RKO (cell line): ENCODE measurements at regions not wholly inside any gene's neighbourhood (a gene's known extent, or its start where the extent isn't known, plus 50 kb on each side); places are given as distances from the start of the nearest gene placed in this dataset.
"Not testable (repeated sequence)": the region's sequence is repeated elsewhere in the genome, so short reads cannot be mapped to it uniquely, and the experiment has no call there.

ENCODE experiments used
- DNase-seq: peaks from one replicate; pipeline ENCODE4 v3.0.0-alpha.2; 2016; ENCODE audit warnings: low spot score

DNA sequence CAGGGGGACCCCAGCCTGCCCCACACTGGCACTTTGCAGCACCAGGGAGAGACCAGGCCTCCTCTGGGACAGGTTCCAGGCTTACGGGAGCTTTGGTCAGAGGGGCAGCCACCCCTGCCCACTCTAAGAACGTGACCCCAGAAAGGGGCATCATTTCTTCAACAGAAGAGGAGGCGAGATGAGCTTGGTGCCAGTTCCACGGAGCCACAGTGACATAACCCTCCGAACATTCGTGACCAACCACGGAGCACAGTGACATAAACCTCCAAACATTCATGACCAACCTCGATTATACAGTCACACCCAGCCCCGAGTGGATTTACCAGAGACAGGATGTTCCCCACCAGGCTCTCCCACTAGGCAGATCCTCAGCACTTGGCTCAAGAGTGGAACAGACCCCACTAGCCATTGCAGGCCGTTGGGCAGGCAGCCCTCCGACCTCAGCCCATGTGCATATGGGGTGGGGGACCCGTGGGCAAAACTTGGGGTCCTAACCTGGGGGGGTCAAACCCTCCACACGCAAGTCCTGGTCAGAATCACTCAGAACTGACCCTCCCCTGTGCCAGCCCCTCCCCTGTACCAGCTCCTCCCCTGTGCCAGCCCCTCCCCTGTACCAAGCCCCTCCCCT, 112.9 kb downstream of the METRNL start:
- DNase-seq: no peak

DNA sequence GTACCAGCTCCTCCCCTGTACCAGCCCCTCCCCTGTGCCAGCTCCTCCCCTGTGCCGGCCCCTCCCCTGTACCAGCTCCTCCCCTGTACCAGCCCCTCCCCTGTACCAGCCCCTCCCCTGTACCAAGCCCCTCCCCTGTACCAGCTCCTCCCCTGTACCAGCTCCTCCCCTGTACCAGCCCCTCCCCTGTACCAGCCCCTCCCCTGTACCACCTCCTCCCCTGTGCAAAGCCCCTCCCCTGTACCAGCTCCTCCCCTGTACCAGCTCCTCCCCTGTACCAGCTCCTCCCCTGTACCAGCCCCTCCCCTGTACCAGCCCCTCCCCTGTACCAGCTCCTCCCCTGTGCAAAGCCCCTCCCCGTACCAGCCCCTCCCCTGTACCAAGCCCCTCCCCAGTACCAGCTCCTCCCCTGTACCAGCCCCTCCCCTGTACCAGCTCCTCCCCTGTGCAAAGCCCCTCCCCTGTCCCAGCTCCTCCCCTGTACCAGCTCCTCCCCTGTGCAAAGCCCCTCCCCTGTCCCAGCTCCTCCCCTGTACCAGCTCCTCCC, 113.5 kb downstream of the METRNL start:
- DNase-seq: not testable (repeated sequence)

DNA sequence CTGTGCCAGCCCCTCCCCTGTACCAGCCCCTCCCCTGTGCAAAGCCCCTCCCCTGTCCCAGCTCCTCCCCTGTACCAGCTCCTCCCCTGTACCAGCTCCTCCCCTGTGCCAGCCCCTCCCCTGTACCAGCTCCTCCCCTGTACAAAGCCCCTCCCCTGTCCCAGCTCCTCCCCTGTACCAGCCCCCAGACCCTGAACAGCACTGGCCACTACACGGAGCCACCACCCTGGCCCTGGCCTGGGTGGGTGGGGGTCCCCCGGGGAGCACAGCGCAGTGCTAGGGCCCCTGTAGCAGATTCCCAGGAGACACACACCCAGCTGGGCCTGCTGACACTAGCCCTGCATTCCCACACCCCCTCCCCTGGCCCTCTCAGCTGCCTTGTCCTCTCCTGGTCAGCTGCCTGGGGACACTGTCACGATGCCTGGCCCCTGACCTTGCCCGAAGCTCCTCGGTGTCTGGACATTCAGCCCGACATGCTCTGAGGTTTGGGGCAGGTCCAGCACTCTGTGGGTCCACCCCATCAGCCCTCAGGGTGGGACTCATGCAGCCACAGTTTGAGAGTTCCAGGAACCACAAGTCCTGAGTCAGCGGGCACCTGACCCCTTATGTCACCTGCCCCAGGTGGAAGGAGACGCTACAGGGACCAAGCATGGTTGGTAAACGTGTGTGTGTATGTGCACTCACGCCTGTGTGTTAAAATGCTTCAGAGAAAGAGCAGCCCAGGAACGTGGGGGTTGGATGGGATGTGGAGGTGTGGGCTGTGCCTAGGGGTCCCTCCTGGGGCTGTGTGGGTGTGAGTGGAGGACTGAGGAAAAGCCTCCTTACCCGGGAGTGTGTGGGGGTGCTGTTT, 114.2 kb downstream of the METRNL start:
- DNase-seq: no peak

DNA sequence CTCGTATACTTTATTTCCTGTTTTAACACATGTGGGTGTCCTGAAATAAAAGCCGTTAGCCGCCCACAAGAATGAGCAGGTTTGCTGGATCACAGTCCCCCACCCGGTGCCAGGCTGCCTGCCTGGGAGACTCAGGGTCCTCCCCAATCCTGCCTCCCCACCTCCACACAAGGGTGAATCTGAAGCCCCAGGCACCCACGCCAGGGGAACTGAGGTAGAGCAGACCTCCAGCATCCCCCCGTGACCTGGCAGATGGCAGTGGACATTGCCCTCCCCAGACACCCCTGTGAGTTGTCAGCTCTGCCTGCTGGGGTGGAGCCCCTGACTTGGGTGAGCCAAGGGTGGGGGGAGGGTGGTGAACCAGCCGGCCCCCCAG, 114.8 kb downstream of the METRNL start:
- DNase-seq: no peak

DNA sequence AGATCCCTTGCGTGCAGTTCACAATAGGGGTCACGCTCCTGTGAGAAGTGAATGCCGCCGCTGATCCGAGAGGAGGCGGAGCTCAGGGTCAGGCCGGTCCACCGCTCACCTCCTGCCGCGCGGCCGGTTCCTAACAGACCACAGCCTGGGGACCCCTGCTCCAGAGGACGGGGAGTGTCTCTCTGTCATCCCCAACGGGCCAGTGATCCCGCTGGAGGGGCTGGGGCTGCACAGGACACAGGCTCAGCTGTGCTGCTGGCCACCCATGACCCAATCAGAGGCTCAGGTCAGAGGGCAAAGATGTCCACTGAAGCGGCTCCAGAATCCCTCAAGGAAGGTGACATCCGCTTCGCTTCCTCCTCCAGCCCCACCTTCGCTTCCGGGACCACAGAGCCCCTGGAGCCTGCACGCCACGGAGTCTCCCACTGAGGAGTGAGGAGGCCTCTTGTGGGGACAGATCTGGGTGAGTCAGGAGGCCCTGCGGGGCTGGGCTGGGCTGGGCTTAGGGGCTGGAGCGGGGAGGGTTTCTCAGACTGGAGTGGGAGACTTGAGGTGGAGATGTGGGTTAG, 115.4 kb downstream of the METRNL start:
- no peak for DNase-seq

DNA sequence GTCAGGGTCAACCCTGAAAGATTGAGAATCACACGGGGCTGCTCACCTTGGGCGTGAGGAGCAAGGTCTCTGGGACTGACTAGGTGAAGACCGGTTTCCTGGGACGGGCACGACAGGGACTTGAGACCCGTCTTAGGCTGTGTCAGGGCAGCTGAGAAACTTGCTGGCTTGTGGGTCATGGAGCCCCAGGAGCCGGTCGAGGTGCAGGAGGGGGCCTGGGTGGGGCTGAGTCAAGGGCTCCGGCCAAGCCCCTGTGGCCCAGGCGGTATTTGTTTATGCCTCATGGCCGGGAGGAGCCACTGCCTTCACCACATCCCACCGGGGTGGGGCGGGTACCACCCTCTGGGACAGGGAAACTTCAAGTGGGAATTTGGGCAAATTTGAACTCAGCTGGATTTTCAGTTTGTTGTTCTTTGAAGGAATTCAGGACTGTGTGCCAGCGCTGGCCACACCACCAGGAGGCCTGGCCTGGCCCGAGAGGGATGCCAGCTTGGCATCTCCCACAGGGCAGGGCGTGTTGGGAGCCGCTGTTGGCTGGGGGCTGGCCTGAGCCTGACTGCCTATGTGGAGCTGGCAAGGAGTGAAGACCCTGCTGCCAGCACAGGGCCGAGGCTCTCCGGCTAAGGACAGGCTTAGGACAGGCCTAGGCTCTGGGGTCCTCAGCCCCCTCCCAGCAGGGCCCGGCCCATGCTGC, 116.1 kb downstream of the METRNL start:
- DNase-seq: no peak

DNA sequence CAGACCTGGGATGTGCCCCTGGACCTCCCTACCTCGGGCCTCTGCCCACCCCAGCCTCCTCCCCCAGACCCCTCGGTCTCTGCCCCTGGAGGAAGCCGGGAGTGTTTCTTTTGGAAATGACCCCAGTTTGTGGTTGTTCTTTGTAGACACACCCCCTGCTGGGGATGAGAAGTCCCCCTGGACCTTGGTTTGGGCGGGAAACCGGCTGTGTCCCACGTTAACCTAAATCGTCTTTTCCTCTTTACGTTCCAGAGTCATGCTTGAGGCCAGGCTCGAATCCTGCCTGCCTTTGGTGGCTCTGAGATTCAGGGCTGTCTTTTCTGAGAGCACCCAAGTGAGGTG, 116.6 kb downstream of the METRNL start:
- no peak for DNase-seq

DNA sequence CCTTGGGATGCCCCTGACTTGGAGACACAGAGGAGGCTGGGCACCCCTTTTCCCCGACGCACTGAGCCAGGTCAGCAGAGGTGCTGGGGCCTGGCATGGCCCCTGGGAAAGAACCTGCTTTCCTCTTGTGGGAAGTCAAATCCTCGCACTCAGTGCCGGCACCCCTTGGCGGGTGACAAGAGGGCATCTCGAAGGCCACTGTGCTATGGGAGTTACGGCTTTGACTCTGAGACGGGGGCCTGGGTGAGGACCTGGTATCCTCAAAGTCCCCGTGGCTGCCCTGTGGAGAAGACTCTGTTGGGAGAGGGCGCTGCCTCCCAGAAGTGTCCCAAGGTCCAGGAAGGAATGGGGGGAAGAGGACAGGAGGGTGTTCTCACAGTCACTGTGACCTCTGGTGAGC, 117.0 kb downstream of the METRNL start:
- no peak for DNase-seq

DNA sequence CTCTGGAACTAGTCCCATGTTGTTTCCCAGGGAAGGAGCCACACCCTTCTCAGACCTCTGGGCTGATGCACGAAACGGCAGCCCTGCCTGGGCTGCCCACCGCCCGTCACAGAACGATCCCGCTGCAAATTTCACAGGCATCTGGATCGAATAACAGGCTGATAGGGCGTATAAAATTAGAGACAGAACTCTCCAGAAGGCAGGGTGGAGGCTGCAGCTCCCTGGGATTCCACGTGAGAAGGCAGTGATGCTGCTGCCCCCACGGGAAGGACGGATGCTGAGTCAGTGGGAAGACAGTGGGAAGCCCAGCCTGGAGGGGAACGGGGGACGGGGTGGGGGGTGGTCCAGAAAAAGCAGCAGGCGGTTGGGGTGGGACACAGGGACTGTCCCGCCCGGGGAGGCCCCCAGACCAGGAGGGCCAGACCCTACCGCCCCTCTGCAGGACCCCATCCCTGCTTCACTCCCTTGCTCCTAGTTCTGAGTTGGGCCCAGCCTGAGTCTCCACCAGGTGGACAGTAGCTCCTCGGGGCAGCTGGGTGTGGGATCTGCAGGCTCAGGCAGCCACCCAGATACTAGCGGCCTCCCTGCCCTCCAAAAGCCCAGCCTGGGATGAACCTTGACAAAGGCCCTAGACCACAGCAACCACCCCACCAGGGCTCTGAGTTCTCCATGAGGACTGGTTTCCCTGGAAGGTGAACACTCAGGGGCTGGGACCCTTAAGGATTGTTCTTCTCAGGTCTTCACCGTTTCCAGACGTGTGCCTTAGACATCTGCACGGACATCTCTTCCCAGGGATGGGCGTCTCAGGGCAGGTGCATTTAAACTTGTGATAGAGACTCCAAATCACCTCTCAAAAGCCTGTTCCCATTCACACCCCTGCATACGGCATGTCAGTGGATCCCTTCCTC, 117.8 kb downstream of the METRNL start:
- DNase-seq: no peak

DNA sequence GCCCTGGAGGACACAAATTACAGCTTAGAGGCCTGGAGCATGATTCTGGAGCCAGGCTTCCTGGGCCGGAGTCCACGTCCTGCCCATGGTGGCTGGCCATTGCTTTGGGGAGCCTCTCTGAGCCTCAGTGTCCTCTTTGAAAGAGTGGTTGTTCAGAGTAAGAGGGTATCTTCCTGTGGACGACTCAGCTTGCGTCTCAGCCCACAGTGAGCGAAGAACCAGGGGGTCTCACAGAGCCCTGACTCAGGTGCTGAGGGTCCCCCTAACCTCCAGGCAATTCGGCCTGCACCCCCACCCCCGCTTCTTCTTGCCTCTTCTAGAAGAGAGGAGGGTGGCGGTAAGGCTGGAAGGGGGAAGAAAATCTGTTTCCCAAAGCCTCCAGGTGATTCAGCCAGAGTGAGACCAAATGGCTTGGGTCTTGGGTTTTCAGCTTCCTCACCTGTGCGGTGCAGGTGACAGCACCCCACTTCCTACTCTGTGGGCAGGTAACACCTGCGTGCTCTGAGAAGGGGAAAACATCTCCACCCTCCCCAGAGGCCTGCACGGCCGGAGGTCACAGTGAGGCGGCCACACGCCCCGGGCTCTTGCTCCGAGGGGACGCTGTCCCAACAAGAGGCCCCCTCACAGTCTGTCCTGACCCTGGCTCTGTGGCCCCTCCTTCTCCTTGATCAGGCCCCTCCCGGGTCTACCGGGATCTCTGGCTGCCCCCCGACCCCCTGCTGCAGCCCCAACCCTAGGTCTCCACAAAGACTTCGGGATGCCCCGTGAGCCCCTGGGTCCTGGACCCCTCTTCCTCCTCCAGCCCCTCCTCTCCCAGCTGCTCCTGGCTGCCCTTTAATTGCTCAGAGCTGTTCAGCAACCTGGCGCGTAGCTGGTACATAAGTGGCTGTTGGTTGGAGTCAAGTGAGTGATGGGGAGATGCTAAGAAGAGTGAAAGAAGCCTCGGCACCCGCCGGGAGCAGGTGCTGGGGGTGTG, 119.2 kb downstream of the METRNL start:
- DNase-seq: no peak

DNA sequence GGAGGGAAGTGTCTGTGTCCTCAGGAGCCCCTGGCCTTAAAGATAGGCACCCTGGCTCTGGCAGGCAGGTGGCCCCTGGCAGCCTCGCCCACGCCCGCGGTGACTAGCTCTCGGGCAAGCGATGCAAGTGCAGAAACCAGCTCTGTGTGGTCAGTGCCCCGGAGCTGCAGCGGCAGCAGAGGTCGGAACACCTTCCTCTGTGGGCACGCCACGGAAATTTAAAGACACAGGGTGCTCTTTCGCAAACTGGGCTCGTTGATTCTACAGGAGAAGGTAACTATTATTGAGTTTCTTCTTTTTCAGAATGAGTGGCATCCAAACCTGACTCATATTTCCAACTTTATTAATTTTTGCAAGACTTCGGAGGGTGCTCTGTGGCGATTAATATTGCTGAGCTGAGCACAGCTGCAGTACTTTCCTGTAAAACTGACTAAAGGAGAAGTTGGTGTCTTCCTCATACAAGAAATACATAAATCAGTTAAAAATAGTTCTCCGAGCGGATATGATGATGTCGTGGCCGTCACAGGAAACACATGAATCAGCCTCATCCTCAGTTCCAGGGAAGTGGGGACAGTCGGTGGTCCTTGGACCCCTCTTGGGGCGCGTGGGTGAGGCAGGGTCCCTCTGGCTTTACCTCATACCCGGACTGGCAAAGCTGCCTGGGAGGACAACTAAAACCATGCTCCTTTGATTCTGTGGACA, 120.2 kb downstream of the METRNL start:
- peak; percentile 12 for DNase-seq

DNA sequence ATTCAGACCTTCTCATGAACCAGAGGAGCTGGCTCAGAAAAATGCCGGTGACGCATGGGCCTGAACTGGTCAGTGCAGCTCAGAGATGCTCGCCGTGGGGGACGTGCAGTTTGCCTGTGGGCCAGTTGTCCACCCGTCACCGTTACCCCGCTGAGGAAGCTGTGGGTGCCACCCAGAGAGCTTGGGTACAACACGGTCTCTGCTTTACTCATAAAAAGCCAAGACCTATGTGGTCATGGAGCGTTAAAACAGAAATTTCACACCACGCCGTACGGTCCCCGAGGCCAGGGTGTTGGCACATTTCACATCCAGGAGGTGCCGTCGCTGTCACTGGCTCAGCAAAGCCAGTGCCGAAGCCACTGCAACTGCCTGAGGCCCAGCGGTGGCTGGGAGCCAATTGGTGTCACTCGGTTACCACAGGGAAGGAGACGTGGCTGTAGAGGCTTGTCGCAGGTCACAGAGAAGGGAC, 120.9 kb downstream of the METRNL start:
- no peak for DNase-seq

DNA sequence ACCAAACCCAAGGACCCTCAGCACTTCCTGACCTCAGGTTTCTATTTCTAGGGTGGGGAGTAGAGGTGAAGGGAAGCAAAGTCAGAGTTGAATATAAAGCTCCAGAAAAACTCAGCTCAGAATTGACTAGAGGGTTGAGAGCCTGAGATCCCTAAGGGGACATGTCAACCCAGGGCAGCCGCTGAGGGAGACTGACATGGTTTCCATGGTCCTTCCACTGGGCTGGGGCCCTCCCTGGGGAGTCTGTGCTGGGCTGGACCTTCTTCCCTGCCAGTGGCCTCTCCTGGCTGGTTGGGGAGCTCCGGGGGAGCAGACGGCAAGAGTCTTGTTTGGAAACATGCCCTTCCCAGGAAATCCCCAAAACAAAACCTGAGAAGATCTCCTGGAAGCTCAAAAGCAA, 121.3 kb downstream of the METRNL start:
- no peak for DNase-seq

DNA sequence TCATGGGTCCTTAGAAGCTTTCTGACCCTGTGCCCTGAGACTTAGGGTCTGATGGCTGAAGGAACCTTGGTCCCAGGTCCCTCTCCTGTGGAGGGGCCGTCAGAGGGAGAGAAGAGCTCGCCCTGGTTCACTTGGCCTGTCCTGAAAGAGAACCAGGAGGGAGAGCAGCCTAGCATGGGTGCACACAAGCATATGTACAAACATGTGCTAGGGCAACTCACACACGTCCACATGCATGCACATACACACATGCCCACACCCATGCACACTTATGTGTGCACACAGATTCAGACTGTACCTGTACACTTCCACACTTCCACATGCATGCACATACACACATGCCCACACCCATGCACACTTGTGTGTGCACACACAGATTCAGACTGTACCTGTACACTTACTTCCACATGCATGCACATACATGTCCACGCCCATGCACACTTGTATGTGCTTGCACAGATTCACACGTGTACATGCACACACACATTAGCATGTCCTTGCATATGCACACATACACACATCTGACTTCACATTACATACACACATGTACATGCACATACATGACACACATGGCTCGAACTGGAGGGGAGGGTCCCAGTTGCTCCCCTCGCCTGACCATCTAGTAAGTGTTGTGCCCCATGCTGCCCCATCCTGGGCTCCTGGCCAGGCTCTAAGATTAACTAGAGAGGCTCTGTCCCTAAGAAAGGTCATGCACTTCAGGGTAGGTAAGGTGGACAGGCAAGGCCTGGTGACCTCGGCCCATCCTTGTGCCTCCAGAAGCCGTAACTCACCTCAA, 122.0 kb downstream of the METRNL start:
- no peak for DNase-seq

DNA sequence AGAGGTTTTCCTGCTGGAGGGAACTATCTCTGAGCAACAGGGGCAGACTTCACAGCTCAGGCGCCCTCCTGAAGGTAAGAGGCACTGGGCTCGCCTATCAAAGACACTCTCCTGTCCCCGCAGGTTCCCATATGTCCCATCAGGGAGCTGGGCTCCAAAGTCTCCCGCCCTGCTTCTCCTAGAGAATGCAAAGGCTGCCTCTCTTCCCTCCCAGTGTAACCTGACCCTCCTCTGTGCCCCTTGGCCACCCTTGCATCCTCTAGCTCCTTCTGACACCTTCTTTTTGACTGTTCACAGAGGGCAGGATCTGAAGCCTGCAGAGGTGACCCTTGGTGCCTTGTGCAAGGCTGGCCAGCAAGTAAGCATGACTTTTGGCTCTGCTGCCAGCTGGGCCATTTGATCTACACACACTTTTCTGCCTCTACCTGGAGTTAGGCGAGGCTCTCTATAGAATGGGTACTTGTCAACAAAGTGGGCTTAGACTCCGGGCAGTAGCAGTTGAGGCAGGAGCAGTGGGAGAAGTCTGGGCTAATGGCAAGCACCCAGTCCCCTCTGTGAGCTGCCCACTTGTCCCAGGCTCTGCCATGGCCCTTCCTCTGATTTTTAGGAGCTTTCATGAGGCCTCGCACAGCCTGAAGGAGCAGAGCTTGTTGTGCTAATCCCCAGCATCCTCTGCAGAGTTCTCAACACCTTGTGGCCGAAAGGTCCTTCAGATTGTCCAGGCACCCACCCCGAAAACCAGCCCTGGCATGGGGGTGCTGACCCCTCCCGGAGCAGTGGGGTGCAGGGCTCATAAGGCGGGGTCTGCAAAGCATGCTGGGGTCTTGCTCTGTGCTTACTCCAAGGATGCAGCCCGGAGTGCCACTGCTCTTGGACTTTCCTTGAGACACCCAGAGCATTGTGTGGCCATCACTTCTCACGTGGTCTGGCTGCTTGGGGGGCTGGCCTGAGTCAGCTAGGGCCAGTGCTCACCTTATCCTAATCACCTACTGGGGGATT, 122.9 kb downstream of the METRNL start:
- DNase-seq: no peak

DNA sequence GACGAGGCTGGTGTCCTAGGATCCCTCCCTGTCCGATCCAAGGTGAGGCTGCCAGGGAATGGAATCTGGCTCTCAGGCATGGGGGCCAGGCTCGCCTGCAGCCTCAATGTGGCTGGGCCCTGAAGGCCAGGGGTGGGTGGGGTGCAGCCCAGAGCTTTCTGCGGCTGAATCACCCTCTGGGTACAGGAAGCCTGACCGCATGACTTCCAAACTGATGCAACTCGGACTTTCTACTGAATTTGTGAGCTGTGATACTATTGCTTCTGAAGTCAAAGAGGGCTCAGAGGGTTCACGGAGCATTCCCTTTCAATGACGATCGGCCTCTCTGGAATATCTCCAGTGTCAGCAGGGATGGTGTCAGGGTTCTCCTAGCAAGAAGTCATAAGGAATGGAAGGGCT, 123.7 kb downstream of the METRNL start:
- peak; percentile 35 for DNase-seq

DNA sequence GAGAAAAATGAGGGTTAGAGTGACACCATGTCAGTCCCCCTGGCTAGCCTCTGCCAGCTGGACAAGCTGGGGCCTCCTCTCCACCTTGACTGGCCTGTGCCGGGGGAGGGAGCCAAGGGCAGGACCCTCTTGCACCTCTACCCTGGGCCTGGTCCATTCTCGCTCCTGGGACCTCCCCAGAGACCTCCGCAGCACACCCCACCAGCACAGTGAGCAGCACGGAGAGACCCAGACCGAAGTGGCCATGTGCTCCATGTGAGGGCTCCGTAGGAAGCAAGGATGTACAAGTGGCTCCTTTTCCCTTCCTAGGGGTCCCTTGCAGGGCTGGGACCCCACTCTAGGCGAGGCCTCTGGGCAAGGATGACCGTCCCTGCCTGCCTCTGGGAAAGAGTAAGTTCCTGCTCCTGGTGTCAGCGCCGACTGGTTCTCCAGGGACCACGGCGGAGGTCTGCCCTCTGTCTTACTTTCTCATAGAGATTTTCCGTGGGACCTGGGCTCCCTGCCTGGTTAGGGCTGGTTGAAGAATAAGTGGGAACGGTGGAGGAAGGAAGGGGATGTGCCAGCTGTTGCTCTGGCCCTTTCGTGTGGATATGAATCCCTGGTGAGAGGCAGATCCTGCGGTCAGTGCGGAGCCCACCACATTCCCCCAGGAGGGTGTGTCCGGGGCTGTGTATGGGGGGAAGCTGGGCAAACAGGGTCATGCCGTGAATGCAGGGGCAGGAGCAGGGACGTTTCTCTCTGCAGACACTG, 124.2 kb downstream of the METRNL start:
- DNase-seq: no peak
